IMR-90 (cell line): ENCODE measurements at regions not wholly inside any gene's neighbourhood (a gene's known extent, or its start where the extent isn't known, plus 50 kb on each side); places are given as distances from the start of the nearest gene placed in this dataset.

Experiments
- ATAC-seq: fragments of 200-7000 bp; cut with Tn5 transposase; 2 replicates; pipeline ENCODE4 v1.9.1; 2020; ENCODE audit warnings: low read depth, mild to moderate bottlenecking, moderate library complexity
- BruUV-seq: library from RNA; stranded (reverse); fragments of 400-500 nt; replicated peaks from 2 replicates; lab custom pipeline; 2021; lab: Mats Ljungman, UMichigan
- CTCF ChIA-PET: fragments of 300-600 bp; formaldehyde crosslinking; extraction: SDS; loops from one replicate; lab custom pipeline; 2021; ENCODE audit warnings: antibody characterized with exemption; lab: Yijun Ruan, JAX
- POLR2A ChIA-PET: fragments of 300-600 bp; sonication (Branson Sonifier 250); formaldehyde crosslinking; loops from one replicate; lab custom pipeline; 2022; ENCODE audit warnings: antibody characterized with exemption; ENCODE audit not compliant: unreplicated experiment; lab: Charles Lee
- DNase-seq: peaks from one replicate; pipeline ENCODE4 v3.0.0; 2013
- H2AFZ ChIP-seq: replicated peaks from 2 replicates; pipeline ENCODE3; 2013; ENCODE audit warnings: low read length, mild to moderate bottlenecking; ENCODE audit not compliant: poor library complexity
- H2AK5ac ChIP-seq: 2 replicates; pipeline ENCODE4 v1.6.1; 2013; ENCODE audit warnings: low read depth, low read length, inconsistent platforms
- H2AK9ac ChIP-seq: replicated peaks from 2 replicates; pipeline ENCODE3; 2013; ENCODE audit warnings: mild to moderate bottlenecking, low read depth, low read length, moderate library complexity; ENCODE audit not compliant: poor library complexity
- H2BK120ac ChIP-seq: 2 replicates; pipeline ENCODE4 v1.6.1; 2013; ENCODE audit warnings: low read depth, low read length, inconsistent platforms
- H2BK15ac ChIP-seq: 3 replicates; pipeline ENCODE4 v1.6.1; 2013; ENCODE audit warnings: low read depth, low read length, inconsistent platforms
- H2BK20ac ChIP-seq: 2 replicates; pipeline ENCODE4 v1.6.1; 2013; ENCODE audit warnings: low read depth, mild to moderate bottlenecking, inconsistent platforms, low read length, moderate library complexity
- H2BK5ac ChIP-seq: 2 replicates; pipeline ENCODE4 v1.6.1; 2013; ENCODE audit warnings: mild to moderate bottlenecking, low read depth, low read length, inconsistent platforms; ENCODE audit not compliant: poor library complexity, severe bottlenecking
- H3K14ac ChIP-seq: replicated peaks from 2 replicates; pipeline ENCODE4 v1.6.1; 2013; ENCODE audit warnings: low read depth, low read length, inconsistent platforms
- H3K18ac ChIP-seq: 2 replicates; pipeline ENCODE4 v1.6.1; 2013; ENCODE audit warnings: low read depth, low read length, control low read depth
- H3K23ac ChIP-seq: 2 replicates; pipeline ENCODE4 v1.6.1; 2013; ENCODE audit warnings: low read depth, low read length, inconsistent platforms
- H3K27ac ChIP-seq: 2 replicates; pipeline ENCODE4 v1.5.1; 2013; ENCODE audit warnings: mild to moderate bottlenecking, control low read depth, low read length; ENCODE audit not compliant: insufficient read depth
- H3K27me3 ChIP-seq: 2 replicates; pipeline ENCODE4 v1.6.1; 2013; ENCODE audit warnings: low read length; ENCODE audit not compliant: control insufficient read depth, insufficient read depth
- H3K36me3 ChIP-seq: 2 replicates; pipeline ENCODE4 v1.6.1; 2013; ENCODE audit warnings: low read length, mixed read lengths; ENCODE audit not compliant: control insufficient read depth, insufficient read depth
- H3K4ac ChIP-seq: 2 replicates; pipeline ENCODE4 v1.6.1; 2013; ENCODE audit warnings: low read depth, low read length, inconsistent platforms
- H3K4me1 ChIP-seq: 2 replicates; pipeline ENCODE4 v1.6.1; 2013; ENCODE audit warnings: low read length, mixed read lengths; ENCODE audit not compliant: control insufficient read depth, insufficient read depth
- H3K4me2 ChIP-seq: 2 replicates; pipeline ENCODE4 v1.6.1; 2013; ENCODE audit warnings: low read depth, mild to moderate bottlenecking, control low read depth, low read length, moderate library complexity
- H3K4me3 ChIP-seq: 2 replicates; pipeline ENCODE4 v1.5.1; 2013; ENCODE audit warnings: low read depth, mild to moderate bottlenecking, control low read depth, low read length, moderate library complexity; ENCODE audit not compliant: insufficient read depth
- H3K56ac ChIP-seq: 2 replicates; pipeline ENCODE4 v1.6.1; 2013; ENCODE audit warnings: low read length, inconsistent platforms; ENCODE audit not compliant: insufficient read depth; ENCODE audit errors: extremely low read depth
- H3K79me1 ChIP-seq, 2 experiments: 2 replicates each; pipeline ENCODE4 v1.6.1; 2013; ENCODE audit warnings: low read length in 2 of 2, inconsistent platforms in 1 of 2, low read depth in 1 of 2
- H3K9ac ChIP-seq: 2 replicates; pipeline ENCODE4 v1.6.1; 2013; ENCODE audit warnings: low read depth, low read length, control low read depth
- H3K9me1 ChIP-seq: 2 replicates; pipeline ENCODE4 v1.6.1; 2013; ENCODE audit warnings: low read length, inconsistent platforms; ENCODE audit not compliant: insufficient read depth
- H3K9me3 ChIP-seq: 2 replicates; pipeline ENCODE4 v1.6.1; 2013; ENCODE audit warnings: low read length; ENCODE audit not compliant: control insufficient read depth, insufficient read depth
- H4K20me1 ChIP-seq: 2 replicates; pipeline ENCODE4 v1.6.1; 2013; ENCODE audit warnings: low read length, inconsistent platforms; ENCODE audit not compliant: insufficient read depth
- H4K5ac ChIP-seq: 2 replicates; pipeline ENCODE4 v1.6.1; 2013; ENCODE audit warnings: mild to moderate bottlenecking, low read depth, low read length, control low read depth
- H4K8ac ChIP-seq, 2 experiments: 2 replicates each; pipeline ENCODE4 v1.6.1; 2013; ENCODE audit warnings: low read depth in 2 of 2, low read length in 2 of 2, control low read depth in 1 of 2, inconsistent platforms in 1 of 2
- H4K91ac ChIP-seq: 2 replicates; pipeline ENCODE4 v1.6.1; 2013; ENCODE audit warnings: low read depth, low read length, inconsistent platforms; ENCODE audit not compliant: insufficient read depth
- BHLHE40 ChIP-seq: fragments of 150-350 bp; IDR thresholded peaks from 2 replicates; pipeline ENCODE4 v1.6.1; 2016; ENCODE audit warnings: mild to moderate bottlenecking, low read depth, low read length
- CEBPB ChIP-seq: IDR thresholded peaks from 2 replicates; pipeline ENCODE4 v1.6.1; 2012; ENCODE audit warnings: low read depth, low read length, improper control_type of control experiment
- CHD1 ChIP-seq: IDR thresholded peaks from 2 replicates; pipeline ENCODE4 v1.6.1; 2012; ENCODE audit warnings: low read depth, low read length, improper control_type of control experiment
- FOS ChIP-seq: fragments of 150-350 bp; IDR thresholded peaks from 2 replicates; pipeline ENCODE4 v1.6.1; 2016; ENCODE audit warnings: low read depth, low read length
- MAFK ChIP-seq: IDR thresholded peaks from 2 replicates; pipeline ENCODE4 v1.6.1; 2012; ENCODE audit warnings: low read depth, low read length, improper control_type of control experiment
- MAZ ChIP-seq: IDR thresholded peaks from 2 replicates; pipeline ENCODE4 v1.6.1; 2012; ENCODE audit warnings: low read depth, mild to moderate bottlenecking, low read length, improper control_type of control experiment, moderate library complexity, borderline replicate concordance
- MXI1 ChIP-seq: IDR thresholded peaks from 2 replicates; pipeline ENCODE4 v1.6.1; 2012; ENCODE audit warnings: low read depth, mild to moderate bottlenecking, low read length, moderate library complexity, borderline replicate concordance
- NFE2L2 ChIP-seq: fragments of 150-350 bp; IDR thresholded peaks from 2 replicates; pipeline ENCODE4 v1.6.1; 2016; ENCODE audit warnings: low read depth, mild to moderate bottlenecking, low read length
- POLR2A ChIP-seq: IDR thresholded peaks from 2 replicates; pipeline ENCODE4 v1.6.1; 2012; ENCODE audit warnings: mild to moderate bottlenecking, low read depth, low read length
- RCOR1 ChIP-seq: IDR thresholded peaks from 2 replicates; pipeline ENCODE4 v1.6.1; 2012; ENCODE audit warnings: mild to moderate bottlenecking, low read length, improper control_type of control experiment; ENCODE audit not compliant: insufficient replicate concordance
- RFX5 ChIP-seq: IDR thresholded peaks from 2 replicates; pipeline ENCODE4 v1.8.0; 2012; ENCODE audit warnings: low read depth, mild to moderate bottlenecking, low read length, moderate library complexity
- SMC3 ChIP-seq: fragments of 150-350 bp; IDR thresholded peaks from 2 replicates; pipeline ENCODE4 v1.6.1; 2016; ENCODE audit warnings: low read depth, mild to moderate bottlenecking, antibody characterized with exemption, low read length, moderate library complexity
- WGBS, 2 experiments: methylation state at CpG; one replicate each; pipeline versions ENCODE4 v1.1.5 to v1.1.7; 2013; ENCODE audit warnings: missing lambda C conversion rate in 2 of 2; ENCODE audit not compliant: insufficient read length in 1 of 2; ENCODE audit errors: extremely low coverage in 2 of 2; 5-methylcytosine and 5-hydroxymethylcytosine counted together
- dilution Hi-C: fragments of 300-500 bp; cut with HindIII; formaldehyde crosslinking; loops from one replicate; pipeline ENCODE4 v1.14.3; 2018; ENCODE audit warnings: low sequenced_read_pairs; ENCODE audit not compliant: unreplicated experiment
- in situ Hi-C: fragments of 300-500 bp; cut with MboI; formaldehyde crosslinking; loops from 3 replicates; pipeline ENCODE4 v1.14.3; 2019; ENCODE audit warnings: low sequenced_read_pairs, inconsistent platforms, mixed read lengths
- intact Hi-C: fragments of 100-400 bp; cut with micrococcal nuclease; formaldehyde crosslinking; loops from 2 replicates; pipeline ENCODE4 v1.10.0; 2022
- TF ChIP-seq, protein P1 (sequence below): conservative IDR thresholded peaks from 2 replicates; pipeline ENCODE4 v1.5.1; 2012; ENCODE audit warnings: mild to moderate bottlenecking, low read depth, low read length, improper control_type of control experiment
- TF ChIP-seq, protein P2 (sequence below): fragments of 150-350 bp; IDR thresholded peaks from 2 replicates; pipeline ENCODE4 v1.6.1; 2017; ENCODE audit warnings: mild to moderate bottlenecking, antibody characterized with exemption, low read length, low read depth
- TF ChIP-seq, protein P3 (sequence below): fragments of 150-350 bp; IDR thresholded peaks from 2 replicates; pipeline ENCODE4 v1.6.1; 2016; ENCODE audit warnings: low read depth, mild to moderate bottlenecking, low read length, moderate library complexity, borderline replicate concordance

DNA sequence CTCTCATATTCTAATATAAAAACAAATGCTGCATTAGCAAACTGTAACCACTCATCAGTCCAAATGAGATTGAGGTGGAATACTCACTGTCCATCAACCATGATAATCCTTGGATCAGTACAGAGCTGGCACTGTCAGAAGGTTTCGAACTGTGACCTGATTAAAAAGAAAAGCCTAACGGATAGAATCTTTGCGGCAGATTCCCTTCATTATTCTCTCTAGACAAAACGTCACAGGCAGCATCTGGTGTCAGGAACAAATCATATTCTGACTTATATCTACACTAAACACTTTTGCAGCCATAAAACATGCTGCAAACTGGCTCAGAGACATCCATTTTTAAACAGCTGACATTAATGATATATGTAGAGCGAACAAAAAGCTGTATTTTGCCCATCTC is 677.7 kb upstream of the NXPH2 start:
- no peak overlapping the region for H2BK15ac ChIP-seq
- no peaks in the 10 kb centered on the region for H3K9me1 ChIP-seq
- H3K36me3 ChIP-seq: no peaks in the 10 kb centered on the region
- no peak for DNase-seq
- no peak overlapping the region for H3K14ac ChIP-seq
- dilution Hi-C loops: no loop called here
- no peak overlapping the region for H2BK5ac ChIP-seq
- H2AFZ ChIP-seq: no peak overlapping the region
- no peak overlapping the region for H2BK120ac ChIP-seq
- H2AK9ac ChIP-seq: no peak overlapping the region
- ATAC-seq: no peak
- no peak overlapping the region for H3K4me3 ChIP-seq
- ChIA-PET POLR2A (no interaction called here), CTCF (no interaction called here)
- no peak overlapping the region for H4K5ac ChIP-seq
- H3K4ac ChIP-seq: no peak overlapping the region
- no TSS peak for BruUV-seq
- no peak overlapping the region for H4K8ac ChIP-seq
- no peak overlapping the region for H2AK5ac ChIP-seq
- no peaks in the 10 kb centered on the region for H3K27me3 ChIP-seq
- H3K9me3 ChIP-seq: peaks cover 13% of the 10 kb centered on the region; the same call in 1 of the 2 replicates
- H3K4me2 ChIP-seq: no peak overlapping the region
- H3K9ac ChIP-seq: no peak overlapping the region
- no peaks in the 10 kb centered on the region for H3K4me1 ChIP-seq
- intact Hi-C loops: no loop called here
- no peak overlapping the region for H3K23ac ChIP-seq
- in situ Hi-C loops: no loop called here
- no peaks in the 10 kb centered on the region for H3K79me1 ChIP-seq
- no peaks in the 10 kb centered on the region for H4K20me1 ChIP-seq
- no CpG with 5 or more reads among the region's 5 CpGs for WGBS, 2 experiments
- no peak overlapping the region for H3K18ac ChIP-seq
- TF ChIP-seq SMC3: no peak
- TF ChIP-seq POLR2A: no peak
- TF ChIP-seq RCOR1: no peak
- no peak for TF ChIP-seq FOS
- TF ChIP-seq MAZ: no peak
- TF ChIP-seq, protein P1, sequence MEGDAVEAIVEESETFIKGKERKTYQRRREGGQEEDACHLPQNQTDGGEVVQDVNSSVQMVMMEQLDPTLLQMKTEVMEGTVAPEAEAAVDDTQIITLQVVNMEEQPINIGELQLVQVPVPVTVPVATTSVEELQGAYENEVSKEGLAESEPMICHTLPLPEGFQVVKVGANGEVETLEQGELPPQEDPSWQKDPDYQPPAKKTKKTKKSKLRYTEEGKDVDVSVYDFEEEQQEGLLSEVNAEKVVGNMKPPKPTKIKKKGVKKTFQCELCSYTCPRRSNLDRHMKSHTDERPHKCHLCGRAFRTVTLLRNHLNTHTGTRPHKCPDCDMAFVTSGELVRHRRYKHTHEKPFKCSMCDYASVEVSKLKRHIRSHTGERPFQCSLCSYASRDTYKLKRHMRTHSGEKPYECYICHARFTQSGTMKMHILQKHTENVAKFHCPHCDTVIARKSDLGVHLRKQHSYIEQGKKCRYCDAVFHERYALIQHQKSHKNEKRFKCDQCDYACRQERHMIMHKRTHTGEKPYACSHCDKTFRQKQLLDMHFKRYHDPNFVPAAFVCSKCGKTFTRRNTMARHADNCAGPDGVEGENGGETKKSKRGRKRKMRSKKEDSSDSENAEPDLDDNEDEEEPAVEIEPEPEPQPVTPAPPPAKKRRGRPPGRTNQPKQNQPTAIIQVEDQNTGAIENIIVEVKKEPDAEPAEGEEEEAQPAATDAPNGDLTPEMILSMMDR: no peak
- no peak for TF ChIP-seq CHD1
- no peak for TF ChIP-seq MAFK
- TF ChIP-seq, protein P2, sequence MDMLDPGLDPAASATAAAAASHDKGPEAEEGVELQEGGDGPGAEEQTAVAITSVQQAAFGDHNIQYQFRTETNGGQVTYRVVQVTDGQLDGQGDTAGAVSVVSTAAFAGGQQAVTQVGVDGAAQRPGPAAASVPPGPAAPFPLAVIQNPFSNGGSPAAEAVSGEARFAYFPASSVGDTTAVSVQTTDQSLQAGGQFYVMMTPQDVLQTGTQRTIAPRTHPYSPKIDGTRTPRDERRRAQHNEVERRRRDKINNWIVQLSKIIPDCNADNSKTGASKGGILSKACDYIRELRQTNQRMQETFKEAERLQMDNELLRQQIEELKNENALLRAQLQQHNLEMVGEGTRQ: no peak
- TF ChIP-seq MXI1: no peak
- no peak for TF ChIP-seq RFX5
- no peak for TF ChIP-seq BHLHE40
- no peak for TF ChIP-seq CEBPB
- TF ChIP-seq, protein P3, sequence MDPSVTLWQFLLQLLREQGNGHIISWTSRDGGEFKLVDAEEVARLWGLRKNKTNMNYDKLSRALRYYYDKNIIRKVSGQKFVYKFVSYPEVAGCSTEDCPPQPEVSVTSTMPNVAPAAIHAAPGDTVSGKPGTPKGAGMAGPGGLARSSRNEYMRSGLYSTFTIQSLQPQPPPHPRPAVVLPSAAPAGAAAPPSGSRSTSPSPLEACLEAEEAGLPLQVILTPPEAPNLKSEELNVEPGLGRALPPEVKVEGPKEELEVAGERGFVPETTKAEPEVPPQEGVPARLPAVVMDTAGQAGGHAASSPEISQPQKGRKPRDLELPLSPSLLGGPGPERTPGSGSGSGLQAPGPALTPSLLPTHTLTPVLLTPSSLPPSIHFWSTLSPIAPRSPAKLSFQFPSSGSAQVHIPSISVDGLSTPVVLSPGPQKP: no peak
- TF ChIP-seq NFE2L2: no peak
- H3K56ac ChIP-seq: no peak overlapping the region
- no peak overlapping the region for H3K27ac ChIP-seq
- H2BK20ac ChIP-seq: no peak overlapping the region
- no peak overlapping the region for H4K91ac ChIP-seq
